SK-N-SH (cell line): ENCODE measurements at regions not wholly inside any gene's neighbourhood (a gene's known extent, or its start where the extent isn't known, plus 50 kb on each side); places are given as distances from the start of the nearest gene placed in this dataset.

Experiments
- CTCF ChIA-PET: fragments of 300-600, 350-600 bp; formaldehyde crosslinking; extraction: SDS; loops from one replicate; lab custom pipeline; 2021; lab: Yijun Ruan, JAX
- POLR2A ChIA-PET: fragments of 350-600 bp; sonication (Branson Sonifier 250); formaldehyde crosslinking; extraction: SDS; loops from one replicate; lab custom pipeline; 2020; ENCODE audit warnings: antibody characterized with exemption, inconsistent platforms; lab: Yijun Ruan, JAX
- DNase-seq: peaks from one replicate; pipeline ENCODE4 v3.0.0; 2012
- H2AFZ ChIP-seq: fragments of 200-600 bp; sonication (generic); 2 replicates; pipeline ENCODE4 v1.8.1; 2016; ENCODE audit warnings: antibody characterized with exemption, mild to moderate bottlenecking, low read depth
- H3F3A ChIP-seq: fragments of 200-600 bp; sonication (generic); replicated peaks from 2 replicates; pipeline ENCODE3; 2016; ENCODE audit warnings: antibody characterized with exemption, mild to moderate bottlenecking; ENCODE audit not compliant: insufficient read depth
- H3K27ac ChIP-seq, 2 experiments: fragments of 200-500 bp in 1 of 2; fragments of 200-600 bp in 1 of 2; sonication (Bioruptor generic) in 1 of 2; sonication (generic), shearing (Covaris generic) in 1 of 2; 2 replicates each; pipeline versions ENCODE4 v1.5.1 to v1.6.1; 2014 to 2016; ENCODE audit warnings: low read depth in 2 of 2, inconsistent platforms in 1 of 2, low read length in 1 of 2, mild to moderate bottlenecking in 1 of 2, mixed read lengths in 1 of 2
- H3K27me3 ChIP-seq: fragments of 200-600 bp; sonication (generic), shearing (Covaris generic); 2 replicates; pipeline ENCODE4 v1.6.1; 2016; ENCODE audit warnings: mixed run types; ENCODE audit not compliant: insufficient read depth
- H3K36me3 ChIP-seq, 2 experiments: fragments of 200-500 bp in 1 of 2; fragments of 200-600 bp in 1 of 2; sonication (Bioruptor generic) in 1 of 2; sonication (generic) in 1 of 2; replicated peaks in 1 of 2; 2 replicates each; pipeline versions ENCODE3 to v1.5.1; 2014 to 2016; ENCODE audit warnings: low read length in 1 of 2, mild to moderate bottlenecking in 1 of 2; ENCODE audit not compliant: insufficient read depth in 2 of 2, control insufficient read depth in 1 of 2
- H3K4me1 ChIP-seq, 2 experiments: fragments of 200-500 bp in 1 of 2; fragments of 200-600 bp in 1 of 2; sonication (Bioruptor generic) in 1 of 2; sonication (generic), shearing (Covaris generic) in 1 of 2; 2 replicates each; pipeline versions ENCODE4 v1.5.1 to v1.6.1; 2014 to 2016; ENCODE audit warnings: low read depth in 1 of 2, low read length in 1 of 2, mixed run types in 1 of 2; ENCODE audit not compliant: insufficient read depth in 2 of 2, control insufficient read depth in 1 of 2
- H3K4me2 ChIP-seq: fragments of 200-600 bp; sonication (generic), shearing (Covaris generic); 2 replicates; pipeline ENCODE4 v1.6.1; 2017; ENCODE audit warnings: mixed run types
- H3K4me3 ChIP-seq, 2 experiments: fragments of 200-500 bp in 1 of 2; fragments of 200-600 bp in 1 of 2; sonication (Bioruptor generic) in 1 of 2; sonication (generic), shearing (Covaris generic) in 1 of 2; 2 replicates each; pipeline versions ENCODE4 v1.5.1 to v1.8.1; 2014 to 2016; ENCODE audit warnings: low read depth in 2 of 2, inconsistent platforms in 1 of 2, low read length in 1 of 2, mild to moderate bottlenecking in 1 of 2, mixed read lengths in 1 of 2, moderate library complexity in 1 of 2
- H3K79me2 ChIP-seq: fragments of 200-600 bp; sonication (generic); 2 replicates; pipeline ENCODE4 v1.8.1; 2017; ENCODE audit warnings: mild to moderate bottlenecking; ENCODE audit not compliant: insufficient read depth
- H3K9ac ChIP-seq: fragments of 200-600 bp; sonication (generic); 2 replicates; pipeline ENCODE4 v1.6.1; 2017; ENCODE audit warnings: mixed run types
- H3K9me2 ChIP-seq: fragments of 200-600 bp; sonication (generic); 2 replicates; pipeline ENCODE4 v1.6.1; 2017; ENCODE audit warnings: mixed run types
- H3K9me3 ChIP-seq: fragments of 200-600 bp; sonication (generic); 2 replicates; pipeline ENCODE4 v1.6.1; 2017; ENCODE audit warnings: mixed run types, mild to moderate bottlenecking, moderate library complexity
- H4K20me1 ChIP-seq: fragments of 200-600 bp; sonication (generic); 2 replicates; pipeline ENCODE4 v1.6.1; 2017; ENCODE audit warnings: mild to moderate bottlenecking, mixed run types; ENCODE audit not compliant: insufficient read depth
- EP300 ChIP-seq, 2 experiments: IDR thresholded peaks; 2 replicates each; pipeline versions ENCODE4 v1.4.0 to v1.6.1; 2012; ENCODE audit warnings: borderline replicate concordance in 1 of 2, low read depth in 1 of 2, low read length in 1 of 2
- GATA2 ChIP-seq: sonication (generic); formaldehyde crosslinking; IDR thresholded peaks from 2 replicates; pipeline ENCODE4 v1.5.0; 2020; ENCODE audit warnings: mild to moderate bottlenecking, missing genetic modification reagents
- JUND ChIP-seq: IDR thresholded peaks from 2 replicates; pipeline ENCODE4 v1.4.0; 2012
- MEF2A ChIP-seq: IDR thresholded peaks from 2 replicates; pipeline ENCODE4 v1.4.0; 2012; ENCODE audit warnings: low read depth, borderline replicate concordance
- RFX5 ChIP-seq: IDR thresholded peaks from 2 replicates; pipeline ENCODE4 v1.6.1; 2012; ENCODE audit warnings: mild to moderate bottlenecking, improper control_type of control experiment, low read length
- RXRA ChIP-seq: IDR thresholded peaks from 2 replicates; pipeline ENCODE4 v1.4.0; 2012; ENCODE audit warnings: low read depth, mild to moderate bottlenecking, borderline replicate concordance
- SIN3A ChIP-seq: IDR thresholded peaks from 2 replicates; pipeline ENCODE4 v1.6.1; 2012; ENCODE audit warnings: low read depth, mild to moderate bottlenecking, low read length, moderate library complexity, borderline replicate concordance
- TCF12 ChIP-seq: IDR thresholded peaks from 2 replicates; pipeline ENCODE4 v1.4.0; 2012
- TEAD4 ChIP-seq: IDR thresholded peaks from 2 replicates; pipeline ENCODE4 v1.4.0; 2012; ENCODE audit warnings: mild to moderate bottlenecking, borderline replicate concordance; ENCODE audit not compliant: insufficient read depth
- YY1 ChIP-seq: IDR thresholded peaks from 2 replicates; pipeline ENCODE4 v1.4.0; 2012; ENCODE audit warnings: low read depth, mild to moderate bottlenecking
- WGBS: methylation state at CpG from one replicate; pipeline ENCODE4 v1.1.6; 2017; ENCODE audit warnings: low lambda C conversion rate; 5-methylcytosine and 5-hydroxymethylcytosine counted together
- TF ChIP-seq, protein P1 (sequence below): IDR thresholded peaks from 2 replicates; pipeline ENCODE4 v1.4.0; 2012; ENCODE audit warnings: low read depth, borderline replicate concordance
- TF ChIP-seq, protein P2 (sequence below): fragments of 150-350 bp; IDR thresholded peaks from 2 replicates; pipeline ENCODE4 v1.6.1; 2016; ENCODE audit warnings: mild to moderate bottlenecking, low read depth, low read length
- TF ChIP-seq, protein P3 (sequence below): IDR thresholded peaks from 2 replicates; pipeline ENCODE4 v1.4.0; 2012; ENCODE audit warnings: low read depth
- TF ChIP-seq, protein P4 (sequence below): IDR thresholded peaks from 2 replicates; pipeline ENCODE4 v1.6.1; 2012; ENCODE audit warnings: mild to moderate bottlenecking, low read depth, low read length, moderate library complexity
- TF ChIP-seq, protein P5 (sequence below): fragments of 150-350 bp; IDR thresholded peaks from 2 replicates; pipeline ENCODE4 v1.6.1; 2017; ENCODE audit warnings: antibody characterized with exemption, low read length, low read depth, borderline replicate concordance

DNA sequence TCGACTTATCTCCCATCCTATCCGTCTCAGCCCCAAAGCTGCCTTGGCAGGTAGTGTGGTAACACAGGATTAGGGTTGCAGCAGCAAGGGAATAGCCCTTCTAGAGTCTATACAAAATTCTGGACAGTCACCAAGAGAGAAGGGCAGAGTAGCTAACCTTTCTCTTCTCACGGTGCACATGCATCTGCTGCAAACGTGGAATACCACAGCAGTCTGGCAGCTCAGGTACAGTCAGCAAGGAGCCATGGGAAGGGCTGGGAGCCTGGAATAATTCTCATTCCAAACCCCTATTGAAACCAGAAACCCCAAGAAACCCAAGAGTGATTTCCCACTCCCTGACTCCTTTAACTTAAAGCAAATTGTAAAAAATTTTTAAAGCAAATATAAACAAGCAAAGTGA is 92.3 kb upstream of the THRB start:
- no peaks in the 10 kb centered on the region for H3K27me3 ChIP-seq
- WGBS, result 38% methylated on average over 4 of the region's 4 CpGs
- CTCF ChIA-PET, result interaction anchor here (1.3 kb wide), 1 partner anchor 13 kb away, joined by 3 read pairs; no protein-coding TSS in a partner anchor
- H3K9me2 ChIP-seq, result no peaks in the 10 kb centered on the region
- H3K36me3 ChIP-seq, result no peaks in the 10 kb centered on the region
- H3K9ac ChIP-seq, result no peak overlapping the region
- POLR2A ChIA-PET, result no interaction called here
- H3K27ac ChIP-seq, result no peak overlapping the region
- no peak for DNase-seq
- no peaks in the 10 kb centered on the region for H3K9me3 ChIP-seq
- no peak overlapping the region for H3K4me3 ChIP-seq
- no peaks in the 10 kb centered on the region for H3K4me1 ChIP-seq
- H2AFZ ChIP-seq, result no peak overlapping the region
- H3F3A ChIP-seq, result no peaks in the 10 kb centered on the region
- H4K20me1 ChIP-seq, result no peaks in the 10 kb centered on the region
- H3K4me2 ChIP-seq, result no peak overlapping the region
- H3K79me2 ChIP-seq, result no peaks in the 10 kb centered on the region
- TF ChIP-seq GATA2 (CRISPR knock-in tag) (no peak), TEAD4 (no peak), YY1 (no peak), EP300 (IDR thresholded peaks at IDR 0.05; ENCODE audit: borderline replicate concordance in 1 of 2, low read depth in 1 of 2, low read length in 1 of 2) (no peak), SIN3A (no peak), MEF2A (no peak), RFX5 (no peak), TCF12 (no peak), RXRA (no peak), JUND (no peak)
- TF ChIP-seq, protein P1, sequence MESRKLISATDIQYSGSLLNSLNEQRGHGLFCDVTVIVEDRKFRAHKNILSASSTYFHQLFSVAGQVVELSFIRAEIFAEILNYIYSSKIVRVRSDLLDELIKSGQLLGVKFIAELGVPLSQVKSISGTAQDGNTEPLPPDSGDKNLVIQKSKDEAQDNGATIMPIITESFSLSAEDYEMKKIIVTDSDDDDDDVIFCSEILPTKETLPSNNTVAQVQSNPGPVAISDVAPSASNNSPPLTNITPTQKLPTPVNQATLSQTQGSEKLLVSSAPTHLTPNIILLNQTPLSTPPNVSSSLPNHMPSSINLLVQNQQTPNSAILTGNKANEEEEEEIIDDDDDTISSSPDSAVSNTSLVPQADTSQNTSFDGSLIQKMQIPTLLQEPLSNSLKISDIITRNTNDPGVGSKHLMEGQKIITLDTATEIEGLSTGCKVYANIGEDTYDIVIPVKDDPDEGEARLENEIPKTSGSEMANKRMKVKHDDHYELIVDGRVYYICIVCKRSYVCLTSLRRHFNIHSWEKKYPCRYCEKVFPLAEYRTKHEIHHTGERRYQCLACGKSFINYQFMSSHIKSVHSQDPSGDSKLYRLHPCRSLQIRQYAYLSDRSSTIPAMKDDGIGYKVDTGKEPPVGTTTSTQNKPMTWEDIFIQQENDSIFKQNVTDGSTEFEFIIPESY, result no peak
- TF ChIP-seq, protein P2, sequence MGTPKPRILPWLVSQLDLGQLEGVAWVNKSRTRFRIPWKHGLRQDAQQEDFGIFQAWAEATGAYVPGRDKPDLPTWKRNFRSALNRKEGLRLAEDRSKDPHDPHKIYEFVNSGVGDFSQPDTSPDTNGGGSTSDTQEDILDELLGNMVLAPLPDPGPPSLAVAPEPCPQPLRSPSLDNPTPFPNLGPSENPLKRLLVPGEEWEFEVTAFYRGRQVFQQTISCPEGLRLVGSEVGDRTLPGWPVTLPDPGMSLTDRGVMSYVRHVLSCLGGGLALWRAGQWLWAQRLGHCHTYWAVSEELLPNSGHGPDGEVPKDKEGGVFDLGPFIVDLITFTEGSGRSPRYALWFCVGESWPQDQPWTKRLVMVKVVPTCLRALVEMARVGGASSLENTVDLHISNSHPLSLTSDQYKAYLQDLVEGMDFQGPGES, result no peak
- TF ChIP-seq, protein P3, sequence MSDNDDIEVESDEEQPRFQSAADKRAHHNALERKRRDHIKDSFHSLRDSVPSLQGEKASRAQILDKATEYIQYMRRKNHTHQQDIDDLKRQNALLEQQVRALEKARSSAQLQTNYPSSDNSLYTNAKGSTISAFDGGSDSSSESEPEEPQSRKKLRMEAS, result no peak
- TF ChIP-seq, protein P4, sequence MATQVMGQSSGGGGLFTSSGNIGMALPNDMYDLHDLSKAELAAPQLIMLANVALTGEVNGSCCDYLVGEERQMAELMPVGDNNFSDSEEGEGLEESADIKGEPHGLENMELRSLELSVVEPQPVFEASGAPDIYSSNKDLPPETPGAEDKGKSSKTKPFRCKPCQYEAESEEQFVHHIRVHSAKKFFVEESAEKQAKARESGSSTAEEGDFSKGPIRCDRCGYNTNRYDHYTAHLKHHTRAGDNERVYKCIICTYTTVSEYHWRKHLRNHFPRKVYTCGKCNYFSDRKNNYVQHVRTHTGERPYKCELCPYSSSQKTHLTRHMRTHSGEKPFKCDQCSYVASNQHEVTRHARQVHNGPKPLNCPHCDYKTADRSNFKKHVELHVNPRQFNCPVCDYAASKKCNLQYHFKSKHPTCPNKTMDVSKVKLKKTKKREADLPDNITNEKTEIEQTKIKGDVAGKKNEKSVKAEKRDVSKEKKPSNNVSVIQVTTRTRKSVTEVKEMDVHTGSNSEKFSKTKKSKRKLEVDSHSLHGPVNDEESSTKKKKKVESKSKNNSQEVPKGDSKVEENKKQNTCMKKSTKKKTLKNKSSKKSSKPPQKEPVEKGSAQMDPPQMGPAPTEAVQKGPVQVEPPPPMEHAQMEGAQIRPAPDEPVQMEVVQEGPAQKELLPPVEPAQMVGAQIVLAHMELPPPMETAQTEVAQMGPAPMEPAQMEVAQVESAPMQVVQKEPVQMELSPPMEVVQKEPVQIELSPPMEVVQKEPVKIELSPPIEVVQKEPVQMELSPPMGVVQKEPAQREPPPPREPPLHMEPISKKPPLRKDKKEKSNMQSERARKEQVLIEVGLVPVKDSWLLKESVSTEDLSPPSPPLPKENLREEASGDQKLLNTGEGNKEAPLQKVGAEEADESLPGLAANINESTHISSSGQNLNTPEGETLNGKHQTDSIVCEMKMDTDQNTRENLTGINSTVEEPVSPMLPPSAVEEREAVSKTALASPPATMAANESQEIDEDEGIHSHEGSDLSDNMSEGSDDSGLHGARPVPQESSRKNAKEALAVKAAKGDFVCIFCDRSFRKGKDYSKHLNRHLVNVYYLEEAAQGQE, result no peak
- TF ChIP-seq, protein P5, sequence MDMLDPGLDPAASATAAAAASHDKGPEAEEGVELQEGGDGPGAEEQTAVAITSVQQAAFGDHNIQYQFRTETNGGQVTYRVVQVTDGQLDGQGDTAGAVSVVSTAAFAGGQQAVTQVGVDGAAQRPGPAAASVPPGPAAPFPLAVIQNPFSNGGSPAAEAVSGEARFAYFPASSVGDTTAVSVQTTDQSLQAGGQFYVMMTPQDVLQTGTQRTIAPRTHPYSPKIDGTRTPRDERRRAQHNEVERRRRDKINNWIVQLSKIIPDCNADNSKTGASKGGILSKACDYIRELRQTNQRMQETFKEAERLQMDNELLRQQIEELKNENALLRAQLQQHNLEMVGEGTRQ, result no peak
